Bronchial epithelial cell (primary cell): ENCODE measurements at regions not wholly inside any gene's neighbourhood (a gene's known extent, or its start where the extent isn't known, plus 50 kb on each side); places are given as distances from the start of the nearest gene placed in this dataset.

Experiments
- DNase-seq: peaks from one replicate; pipeline ENCODE4 v3.0.0-alpha.2; 2010; ENCODE audit warnings: low read depth
- FAIRE-seq: peaks from 2 replicates; lab custom pipeline; 2011; peaks lifted over from hg19 to GRCh38; lab: Jason Lieb, UNC
- H3K27me3 ChIP-seq: 2 replicates; pipeline ENCODE4 v1.5.1; 2011; ENCODE audit warnings: low read length; ENCODE audit not compliant: control insufficient read depth, insufficient read depth
- H3K36me3 ChIP-seq: 2 replicates; pipeline ENCODE4 v1.5.1; 2011; ENCODE audit warnings: low read length; ENCODE audit not compliant: control insufficient read depth, insufficient read depth
- H3K4me3 ChIP-seq: 2 replicates; pipeline ENCODE4 v1.5.1; 2011; ENCODE audit warnings: mild to moderate bottlenecking, low read depth, low read length, control low read depth
- CTCF ChIP-seq: IDR thresholded peaks from 2 replicates; pipeline ENCODE4 v1.5.1; 2011; ENCODE audit warnings: mild to moderate bottlenecking, moderate library complexity, low read length, control low read depth, inconsistent platforms; ENCODE audit not compliant: insufficient read depth, severe bottlenecking

GRCh38 chr2:226638576-226638975 lies 161.0 kb downstream of the IRS1 start:
- TF ChIP-seq CTCF: no peak
- H3K4me3 ChIP-seq: no peak overlapping the region
- DNase-seq (no peak), FAIRE-seq (no peak)
- no peaks in the 10 kb centered on the region for H3K27me3 ChIP-seq
- H3K36me3 ChIP-seq: no peaks in the 10 kb centered on the region

- no peaks in the 10 kb centered on the region for H3K27me3 ChIP-seq
- no peak for TF ChIP-seq CTCF
- H3K36me3 ChIP-seq: no peaks in the 10 kb centered on the region
- H3K4me3 ChIP-seq: no peak overlapping the region
- no peak for FAIRE-seq
- no peak for DNase-seq
These were observed 162.2 kb downstream of the IRS1 start for GRCh38 chr2:226637383-226637782.

GRCh38 chr2:226636586-226636985 lies 163.0 kb downstream of the IRS1 start:
- Histone ChIP-seq H3K4me3 (no peak overlapping the region), H3K36me3 (no peaks in the 10 kb centered on the region), H3K27me3 (no peaks in the 10 kb centered on the region)
- DNase-seq (no peak), FAIRE-seq (no peak)
- TF ChIP-seq CTCF: no peak

GRCh38 chr2:226634943-226635604 lies 164.5 kb downstream of the IRS1 start:
- FAIRE-seq (no peak), DNase-seq (no peak)
- Histone ChIP-seq H3K4me3 (no peak overlapping the region), H3K36me3 (no peaks in the 10 kb centered on the region), H3K27me3 (no peaks in the 10 kb centered on the region)
- no peak for TF ChIP-seq CTCF

- H3K4me3 ChIP-seq: no peak overlapping the region
- TF ChIP-seq CTCF: no peak
- no peak for DNase-seq
- H3K27me3 ChIP-seq: no peaks in the 10 kb centered on the region
- no peaks in the 10 kb centered on the region for H3K36me3 ChIP-seq
- no peak for FAIRE-seq
These were observed 167.9 kb downstream of the IRS1 start for GRCh38 chr2:226631671-226632070.

GRCh38 chr2:226631187-226631586 lies 168.4 kb downstream of the IRS1 start:
- FAIRE-seq: no peak
- no peak for TF ChIP-seq CTCF
- no peaks in the 10 kb centered on the region for H3K27me3 ChIP-seq
- H3K36me3 ChIP-seq: no peaks in the 10 kb centered on the region
- H3K4me3 ChIP-seq: no peak overlapping the region
- DNase-seq: no peak
